H54 (cell line): ENCODE measurements at regions not wholly inside any gene's neighbourhood (a gene's known extent, or its start where the extent isn't known, plus 50 kb on each side); places are given as distances from the start of the nearest gene placed in this dataset.

Experiments used
- DNase-seq: peaks from one replicate; pipeline ENCODE4 v3.0.0; 2011; ENCODE audit warnings: low spot score, mixed read lengths; ENCODE audit not compliant: insufficient read length
- FAIRE-seq: peaks from 3 replicates; lab custom pipeline; 2011; peaks lifted over from hg19 to GRCh38; lab: Jason Lieb, UNC
- POLR2A ChIP-seq: IDR thresholded peaks from 2 replicates; pipeline ENCODE4 v1.6.1; 2011; ENCODE audit warnings: low read depth, mild to moderate bottlenecking, low read length

GRCh38 chr3:22988566-22988965 is 214.6 kb upstream of the UBE2E2 start:
- DNase-seq (no peak), FAIRE-seq (no peak)
- TF ChIP-seq POLR2A, result no peak

- TF ChIP-seq POLR2A, result no peak
- DNase-seq, result no peak
- no peak for FAIRE-seq
Observed at GRCh38 chr3:22989716-22990115, 213.4 kb upstream of the UBE2E2 start.

GRCh38 chr3:22990291-22991200 is 212.6 kb upstream of the UBE2E2 start:
- DNase-seq (no peak), FAIRE-seq (no peak)

GRCh38 chr3:22994781-22995180 is 208.3 kb upstream of the UBE2E2 start:
- no peak for FAIRE-seq
- no peak for DNase-seq
- no peak for TF ChIP-seq POLR2A

More at GRCh38 chr3:22990291-22991200, 212.6 kb upstream of the UBE2E2 start:
- no peak for TF ChIP-seq POLR2A

- FAIRE-seq (no peak), DNase-seq (no peak)
- TF ChIP-seq POLR2A, result no peak
Observed at GRCh38 chr3:22996920-22997571, 206.1 kb upstream of the UBE2E2 start.

GRCh38 chr3:23000371-23000770 is 202.8 kb upstream of the UBE2E2 start:
- no peak for DNase-seq
- no peak for FAIRE-seq
- no peak for TF ChIP-seq POLR2A

GRCh38 chr3:23002151-23002550 is 201.0 kb upstream of the UBE2E2 start:
- FAIRE-seq, result no peak
- no peak for DNase-seq
- TF ChIP-seq POLR2A, result no peak

GRCh38 chr3:23002836-23003732 is 200.0 kb upstream of the UBE2E2 start:
- no peak for DNase-seq
- TF ChIP-seq POLR2A, result no peak
- no peak for FAIRE-seq

GRCh38 chr3:23003733-23004046 is 199.4 kb upstream of the UBE2E2 start:
- no peak for TF ChIP-seq POLR2A
- FAIRE-seq, result no peak
- DNase-seq, result no peak

- peak; percentile 98 for FAIRE-seq
- no peak for TF ChIP-seq POLR2A
- DNase-seq, result peak; percentile 14
Observed at GRCh38 chr3:23004971-23005370, 198.2 kb upstream of the UBE2E2 start.

GRCh38 chr3:23017801-23018200 is 185.3 kb upstream of the UBE2E2 start:
- DNase-seq (no peak), FAIRE-seq (no peak)
- TF ChIP-seq POLR2A, result no peak

- DNase-seq, result no peak
- TF ChIP-seq POLR2A, result no peak
- FAIRE-seq, result no peak
Observed at GRCh38 chr3:23019596-23020300, 183.4 kb upstream of the UBE2E2 start.

GRCh38 chr3:23028294-23028693 is 174.8 kb upstream of the UBE2E2 start:
- FAIRE-seq (no peak), DNase-seq (no peak)
- TF ChIP-seq POLR2A, result no peak

GRCh38 chr3:23029001-23029400 is 174.1 kb upstream of the UBE2E2 start:
- FAIRE-seq (no peak), DNase-seq (no peak)
- TF ChIP-seq POLR2A, result no peak
